HG02840 (cell line): ENCODE measurements at regions not wholly inside any gene's neighbourhood (a gene's known extent, or its start where the extent isn't known, plus 50 kb on each side); places are given as distances from the start of the nearest gene placed in this dataset.
"Not testable (repeated sequence)": the region's sequence is repeated elsewhere in the genome, so short reads cannot be mapped to it uniquely, and the experiment has no call there.

Experiments used
- ATAC-seq: cut with Tn5 transposase; IDR thresholded peaks from one replicate; pipeline ENCODE4 v1.9.1; 2021; ENCODE audit warnings: mild to moderate bottlenecking, moderate library complexity, moderate number of reproducible peaks; ENCODE audit not compliant: unreplicated experiment, low FRiP score

DNA sequence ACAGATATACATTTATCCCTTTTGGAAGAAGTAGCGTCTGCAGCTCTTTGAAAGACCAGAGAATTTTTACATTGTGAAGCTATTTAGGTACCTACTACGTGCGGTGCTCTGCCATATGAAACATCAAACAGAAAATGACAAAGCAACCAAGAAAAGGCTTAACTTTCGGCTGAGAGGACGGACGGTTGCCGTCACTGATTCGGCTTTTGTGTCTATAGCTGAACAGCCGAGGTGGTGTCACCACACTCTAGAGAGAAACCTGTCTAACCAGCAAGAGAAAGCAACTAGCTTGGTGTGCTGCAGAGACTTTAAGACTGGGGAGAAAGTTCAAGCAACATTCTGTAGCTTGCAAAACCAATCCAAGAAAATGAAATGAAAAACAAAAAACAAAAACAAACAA lies 145.5 kb downstream of the SHOX start:
- no peak for ATAC-seq

DNA sequence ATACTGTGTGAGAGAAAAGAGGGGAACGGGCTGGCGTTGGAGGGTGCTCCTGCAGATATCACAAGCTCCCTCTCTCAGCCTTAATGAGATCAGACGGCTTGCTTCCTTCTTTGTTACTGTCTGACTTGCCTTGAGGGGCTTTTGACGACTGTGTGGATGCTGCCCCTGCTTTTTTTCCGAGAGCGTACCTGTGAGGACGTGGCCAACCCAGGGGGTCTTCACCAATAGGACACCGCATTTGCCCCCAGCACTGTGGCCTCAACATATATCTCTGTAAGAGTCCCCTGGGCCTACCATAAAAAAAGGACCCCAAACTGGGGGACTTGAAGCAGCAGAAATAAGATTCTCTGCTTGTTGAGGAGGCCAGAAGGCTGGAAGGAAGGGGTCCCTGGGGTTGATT lies 143.9 kb downstream of the SHOX start:
- no peak for ATAC-seq

DNA sequence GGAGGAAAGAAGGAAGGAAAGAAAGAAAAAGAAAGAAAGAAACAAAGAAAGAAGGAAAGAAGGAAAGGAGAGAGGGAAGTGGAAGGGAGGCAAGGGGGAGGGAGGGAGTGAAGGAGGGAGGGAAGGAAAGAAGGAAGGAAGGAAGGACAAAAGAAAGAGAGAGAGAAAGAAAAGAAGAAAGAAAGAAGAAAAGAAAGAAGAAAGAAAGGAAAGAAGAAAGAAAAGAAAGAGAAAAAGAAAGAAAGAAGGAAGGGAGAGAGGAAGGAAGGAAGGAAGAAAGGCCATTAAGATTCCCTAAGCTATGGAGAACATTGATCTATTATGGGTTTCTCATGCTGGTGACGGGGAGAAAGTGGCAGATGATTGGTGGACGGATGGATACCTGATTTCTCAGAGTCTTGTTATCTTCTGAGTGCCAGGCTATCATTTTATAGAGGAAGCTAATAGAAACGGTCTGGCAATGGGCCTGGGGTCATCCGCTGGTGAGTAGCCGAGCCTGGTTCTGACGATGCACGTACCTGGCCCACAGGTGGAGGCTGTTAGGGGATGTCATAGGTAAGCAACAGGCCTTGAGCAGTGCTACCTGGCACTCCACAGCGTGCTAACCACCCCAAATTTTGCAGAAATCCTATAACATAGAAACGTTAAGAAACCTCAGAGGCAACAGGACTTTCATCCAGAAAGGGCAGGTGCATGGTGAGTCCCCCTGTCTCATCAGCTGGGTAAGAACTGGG lies 142.9 kb downstream of the SHOX start:
- ATAC-seq = no peak

DNA sequence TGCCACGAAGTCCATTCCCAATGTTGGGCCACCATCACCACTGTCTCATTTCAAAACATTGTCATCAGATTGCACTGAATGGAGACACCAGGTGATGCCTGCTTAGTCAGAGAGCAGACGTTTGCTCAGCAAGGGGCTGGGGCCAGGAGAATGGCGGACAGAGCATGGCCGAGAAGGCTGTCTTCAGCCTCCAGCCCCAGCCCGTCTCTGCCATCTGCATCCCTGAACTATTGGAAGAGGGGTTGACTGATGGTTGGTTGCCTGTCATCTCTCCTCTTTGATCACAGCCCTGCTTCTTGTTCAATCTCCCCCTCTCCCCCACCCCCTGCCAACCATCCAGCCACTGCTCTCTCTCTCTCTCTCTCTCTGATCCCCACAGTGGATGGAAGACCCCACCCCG lies 140.9 kb downstream of the SHOX start:
- no peak for ATAC-seq

DNA sequence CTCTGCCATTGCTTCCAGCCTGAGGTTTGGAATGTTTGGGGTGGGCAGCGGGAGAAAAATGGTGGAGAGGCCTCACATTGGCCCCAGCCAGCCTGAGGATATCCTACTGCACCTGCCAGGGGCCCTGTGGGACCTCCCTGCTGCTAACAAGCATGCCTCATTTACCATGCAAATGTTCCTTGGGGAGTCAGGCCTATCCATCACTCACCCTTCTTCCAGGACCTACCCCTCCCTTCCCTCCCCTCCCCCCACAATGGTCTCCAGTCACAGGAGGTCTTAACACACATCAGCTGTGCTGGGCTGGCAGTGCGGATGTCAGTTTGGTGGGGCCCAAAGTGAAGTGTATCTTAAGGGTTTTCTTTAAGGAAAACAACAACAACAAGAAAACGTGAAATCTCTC lies 139.2 kb downstream of the SHOX start:
- ATAC-seq = no peak

DNA sequence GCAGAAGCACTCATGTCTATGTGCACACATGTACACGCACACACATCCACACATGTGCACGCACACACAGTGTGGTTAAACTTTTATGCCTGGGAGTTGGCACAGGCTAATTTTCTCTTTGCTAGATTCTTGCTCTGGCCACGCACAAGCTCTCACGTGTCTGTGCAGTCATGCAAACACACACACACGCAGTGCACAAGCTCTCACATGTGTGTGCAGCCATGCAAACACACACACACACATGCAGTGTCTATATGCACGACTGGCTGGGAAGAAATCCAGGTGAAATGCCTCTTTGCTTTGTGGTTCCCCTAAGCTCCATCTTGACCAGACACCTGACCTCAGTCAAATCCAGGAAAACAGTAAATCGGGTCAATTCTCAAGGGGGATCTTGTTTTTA lies 138.0 kb downstream of the SHOX start:
- ATAC-seq = no peak

DNA sequence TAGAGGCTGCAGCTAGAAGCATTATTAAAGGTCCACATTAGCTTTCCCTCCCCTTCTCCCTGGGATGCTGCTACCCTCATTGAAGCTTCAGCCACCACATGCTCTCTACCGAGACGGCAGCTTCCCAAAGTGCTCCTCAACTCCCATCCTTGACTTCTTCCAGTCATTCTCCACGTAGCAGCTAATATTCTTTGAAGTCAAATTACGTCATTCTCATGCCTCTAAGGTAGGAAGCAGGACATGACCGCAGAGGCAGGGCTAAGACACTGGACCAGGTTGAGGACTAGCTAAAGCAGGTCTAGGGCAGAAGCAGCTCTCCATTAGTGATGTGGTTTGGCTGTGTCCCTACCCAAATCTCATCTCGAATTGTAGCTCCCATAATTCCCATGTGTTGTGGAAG lies 128.3 kb downstream of the SHOX start:
- ATAC-seq = no peak

DNA sequence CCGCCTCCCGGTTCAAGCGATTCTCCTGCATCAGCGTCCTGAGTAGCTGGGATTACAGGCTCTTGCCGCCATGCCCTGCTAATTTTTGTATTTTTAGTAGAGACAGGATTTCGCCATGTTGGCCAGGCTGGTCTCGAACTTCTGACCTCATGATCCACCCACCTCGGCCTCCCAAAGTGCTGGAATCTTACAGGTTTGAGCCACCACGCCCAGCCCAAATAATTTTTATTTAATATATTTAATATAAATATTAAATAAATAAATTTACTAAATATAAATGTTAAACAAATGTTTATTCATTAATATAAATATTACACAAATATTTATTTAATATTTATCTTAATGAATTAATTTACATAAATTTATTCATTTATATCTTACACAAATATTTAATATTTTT lies 120.2 kb downstream of the SHOX start:
- no peak for ATAC-seq

DNA sequence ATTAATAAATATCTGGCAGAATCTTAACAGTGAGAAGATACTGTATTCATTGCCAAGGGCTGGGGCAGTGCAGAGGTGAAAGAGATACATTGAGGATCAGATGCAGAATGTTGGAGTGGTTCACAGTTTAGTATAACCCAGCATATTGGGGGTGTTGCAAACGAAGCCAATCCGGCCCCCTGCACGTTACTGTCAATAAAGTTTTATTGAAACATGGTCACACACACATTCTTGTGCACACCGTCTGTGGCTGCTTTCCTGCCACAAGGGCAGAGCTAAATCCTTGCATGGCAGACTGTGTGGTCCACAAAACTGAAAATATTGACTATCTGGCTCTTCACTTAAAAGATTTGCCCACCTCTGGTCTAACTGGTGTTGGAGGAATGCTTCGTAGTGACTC lies 119.7 kb downstream of the SHOX start:
- no peak for ATAC-seq

DNA sequence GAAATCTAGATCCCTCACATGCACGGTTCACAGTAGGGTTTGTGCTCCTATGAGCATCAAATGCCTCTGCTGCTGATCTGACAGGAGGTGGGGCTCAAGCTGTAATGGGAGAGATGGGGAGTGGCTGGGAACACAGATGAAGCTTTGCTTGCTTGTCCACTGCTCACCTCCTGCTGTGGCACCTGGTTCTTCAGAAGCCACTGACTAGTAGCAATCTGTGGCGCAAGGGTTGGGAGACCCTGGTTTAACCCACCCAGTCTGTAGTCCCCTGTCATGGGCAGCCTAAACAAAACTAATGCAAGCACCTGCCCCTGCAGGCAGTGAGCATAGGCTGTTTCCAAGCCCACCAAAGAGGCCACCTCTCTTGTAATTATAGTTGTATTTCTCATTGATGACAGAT lies 116.6 kb downstream of the SHOX start:
- no peak for ATAC-seq

DNA sequence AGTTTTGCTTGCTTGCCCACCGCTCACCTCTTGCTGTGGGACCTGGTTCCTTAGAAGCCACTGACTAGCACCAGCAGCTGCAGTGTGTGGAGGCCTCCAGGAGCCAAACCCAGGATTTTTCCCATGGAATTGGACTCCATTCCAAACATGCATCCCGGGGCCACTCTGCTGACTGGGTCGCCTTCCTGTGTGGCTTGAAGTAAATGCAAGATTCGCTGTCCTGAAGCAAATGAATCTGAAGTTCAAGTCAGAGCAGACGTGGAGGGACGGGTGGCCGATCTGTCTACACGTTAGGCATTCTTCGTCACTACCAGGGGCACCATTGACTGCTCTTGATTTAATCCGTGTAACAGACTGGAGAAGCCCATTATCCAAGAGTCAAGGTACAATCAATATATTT lies 109.0 kb downstream of the SHOX start:
- ATAC-seq = no peak

DNA sequence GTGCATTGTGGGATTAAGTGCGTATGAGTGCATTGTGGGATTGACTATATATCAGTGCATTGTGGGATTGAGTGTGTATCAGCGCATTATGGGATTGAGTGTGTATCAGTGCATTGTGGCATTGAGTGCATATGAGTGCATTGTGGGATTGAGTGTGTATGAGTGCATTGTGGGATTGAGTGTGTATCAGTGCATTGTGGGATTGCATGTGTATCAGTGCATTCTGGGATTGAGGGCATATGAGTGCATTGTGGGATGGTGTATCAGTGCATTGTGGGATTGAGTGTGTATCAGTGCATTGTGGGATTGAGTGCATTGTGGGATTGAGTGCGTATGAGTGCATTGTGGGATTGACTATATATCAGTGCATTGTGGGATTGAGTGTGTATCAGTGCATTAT lies 106.4 kb downstream of the SHOX start:
- ATAC-seq = not testable (repeated sequence)

DNA sequence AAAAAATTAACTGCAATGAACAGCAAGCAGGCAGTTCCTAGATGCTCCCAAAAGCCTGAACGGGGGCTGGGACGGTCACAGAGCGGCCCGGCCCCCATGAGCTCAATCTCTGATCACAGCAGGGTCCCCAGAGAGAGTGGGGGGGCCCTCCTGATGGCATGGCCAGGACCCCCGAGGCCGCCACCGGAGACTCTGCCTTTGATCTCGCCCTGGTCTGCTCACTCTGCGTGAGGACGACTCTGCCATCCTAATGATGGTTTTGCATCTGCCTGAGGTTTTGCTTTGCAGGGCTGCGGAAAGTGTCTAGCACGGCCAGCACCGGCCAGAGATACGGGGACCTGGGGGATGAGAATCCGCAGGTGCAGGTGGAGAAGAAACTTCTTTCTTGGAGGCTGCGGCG lies 103.8 kb downstream of the SHOX start:
- ATAC-seq = no peak

DNA sequence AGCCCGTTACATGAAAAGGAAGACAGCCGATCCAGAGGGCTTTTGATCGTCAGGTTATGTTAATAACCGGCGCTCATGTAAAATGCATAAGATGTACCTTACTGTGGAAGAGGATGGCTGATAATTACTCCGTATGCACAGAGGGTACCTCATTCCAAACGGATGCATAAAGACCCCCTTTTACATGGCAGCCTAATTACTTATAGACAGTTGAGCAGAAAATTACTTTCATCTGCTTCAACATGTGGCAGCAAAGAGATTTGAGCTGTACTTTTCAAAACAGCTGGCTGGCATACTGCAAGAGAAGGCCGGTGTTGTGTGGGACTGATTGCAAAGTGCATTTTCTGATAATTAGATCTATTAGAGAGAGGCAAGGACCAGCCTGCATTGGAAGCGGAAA lies 103.4 kb downstream of the SHOX start:
- no peak for ATAC-seq

DNA sequence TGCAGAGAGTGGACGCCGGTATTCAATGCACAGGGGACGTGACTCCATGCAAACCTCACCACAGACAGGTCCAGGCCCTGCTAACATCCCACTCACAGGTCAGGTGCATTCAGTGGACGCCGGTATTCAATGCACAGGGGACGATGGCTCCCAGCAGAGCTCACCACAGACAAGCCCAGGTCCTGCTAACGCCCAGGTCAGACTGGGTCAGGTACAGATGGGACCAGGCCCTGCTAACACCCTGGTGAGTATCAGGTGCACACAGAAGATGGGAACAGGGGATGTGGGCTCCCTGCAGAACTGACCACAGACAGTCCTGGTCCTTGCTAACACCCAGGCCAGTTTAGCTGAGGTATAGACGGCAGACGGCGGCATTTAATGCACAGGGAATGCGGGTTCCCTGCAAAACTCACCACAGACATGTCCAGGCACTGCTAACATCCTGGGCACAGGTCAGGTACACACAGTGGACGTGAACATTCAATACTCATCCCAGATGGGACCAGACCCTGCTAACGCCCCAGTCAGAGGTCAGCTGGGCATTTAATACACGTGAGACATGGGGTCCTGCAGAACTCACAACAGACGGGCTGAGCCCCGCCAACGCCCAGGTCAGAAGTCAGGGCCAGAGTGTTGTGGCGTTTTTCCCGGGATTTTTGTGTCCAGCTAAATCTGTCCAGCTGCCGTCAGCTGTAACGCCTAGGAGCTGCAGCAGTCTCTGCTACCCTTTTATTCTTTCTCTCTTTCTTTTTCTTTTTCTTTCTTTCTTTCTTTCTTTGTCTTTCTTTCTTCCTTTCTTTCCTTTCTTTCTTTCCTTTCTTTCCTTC lies 99.2 kb downstream of the SHOX start:
- no peak for ATAC-seq

DNA sequence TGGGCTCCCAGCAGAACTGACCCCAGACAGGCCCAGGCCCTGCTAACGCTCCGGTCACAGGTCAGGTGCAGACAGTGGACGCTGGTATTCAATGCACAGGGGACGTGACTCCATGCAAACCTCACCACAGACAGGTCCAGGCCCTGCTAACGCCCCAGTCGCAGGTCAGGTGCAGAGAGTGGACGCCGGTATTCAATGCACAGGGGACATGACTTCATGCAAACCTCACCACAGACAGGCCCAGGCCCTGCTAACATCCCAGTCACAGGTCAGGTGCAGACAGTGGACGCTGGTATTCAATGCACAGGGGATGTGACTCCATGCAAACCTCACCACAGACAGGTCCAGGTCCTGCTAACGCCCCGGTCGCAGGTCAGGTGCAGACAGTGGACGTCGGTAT lies 98.5 kb downstream of the SHOX start:
- ATAC-seq = not testable (repeated sequence)

DNA sequence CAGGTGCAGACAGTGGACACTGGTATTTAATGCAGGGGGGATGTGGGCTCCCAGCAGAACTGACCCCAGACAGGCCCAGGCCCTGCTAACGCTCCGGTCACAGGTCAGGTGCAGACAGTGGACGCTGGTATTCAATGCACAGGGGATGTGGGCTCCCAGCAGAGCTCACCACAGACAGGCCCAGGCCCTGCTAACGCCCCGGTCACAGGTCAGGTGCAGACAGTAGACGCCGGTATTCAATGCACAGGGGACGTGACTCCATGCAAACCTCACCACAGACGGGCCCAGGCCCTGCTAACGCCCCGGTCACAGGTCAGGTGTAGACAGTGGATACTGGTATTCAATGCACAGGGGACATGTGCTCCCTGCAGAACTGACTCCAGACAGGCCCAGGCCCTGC lies 98.0 kb downstream of the SHOX start:
- not testable (repeated sequence) for ATAC-seq

DNA sequence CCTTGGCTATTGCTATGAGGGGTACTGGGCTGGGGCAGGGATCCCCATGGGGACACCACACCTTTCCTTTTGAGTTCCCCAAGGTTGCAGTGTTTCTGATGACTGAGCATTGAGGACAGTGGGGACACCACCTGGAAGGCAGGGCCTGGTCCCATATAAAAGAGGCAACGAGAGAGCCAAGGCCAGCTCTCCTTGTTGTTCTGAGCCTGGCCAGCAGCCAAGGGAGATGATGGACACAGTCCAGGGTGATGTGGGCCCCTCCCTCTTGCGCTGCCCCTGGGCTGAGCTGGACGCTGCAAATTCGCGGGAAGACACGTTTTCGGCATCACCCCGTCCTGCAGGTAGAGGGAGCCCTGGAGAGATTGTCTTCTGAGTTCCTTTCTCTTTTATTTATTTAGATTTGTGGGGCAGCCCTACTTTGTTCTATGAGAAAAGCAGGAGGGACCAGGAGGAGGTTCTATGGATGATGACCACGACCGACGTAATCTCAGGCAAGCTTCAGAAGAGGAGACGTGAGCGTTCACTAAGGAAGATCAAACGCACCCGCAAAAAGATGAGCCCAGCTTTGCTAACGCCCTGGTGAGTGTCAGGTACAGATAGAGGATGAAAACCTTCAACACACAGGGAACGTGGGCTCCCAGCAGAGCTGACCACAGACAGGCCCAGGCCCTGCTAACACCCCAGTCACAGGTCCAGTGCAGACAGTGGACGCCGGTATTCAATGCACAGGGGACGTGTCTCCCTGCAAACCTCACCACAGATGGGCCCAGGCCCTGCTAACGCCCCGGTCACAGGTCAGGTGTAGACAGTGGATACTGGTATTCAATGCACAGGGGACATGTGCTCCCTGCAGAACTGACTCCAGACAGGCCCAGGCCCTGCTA lies 97.4 kb downstream of the SHOX start:
- no peak for ATAC-seq

DNA sequence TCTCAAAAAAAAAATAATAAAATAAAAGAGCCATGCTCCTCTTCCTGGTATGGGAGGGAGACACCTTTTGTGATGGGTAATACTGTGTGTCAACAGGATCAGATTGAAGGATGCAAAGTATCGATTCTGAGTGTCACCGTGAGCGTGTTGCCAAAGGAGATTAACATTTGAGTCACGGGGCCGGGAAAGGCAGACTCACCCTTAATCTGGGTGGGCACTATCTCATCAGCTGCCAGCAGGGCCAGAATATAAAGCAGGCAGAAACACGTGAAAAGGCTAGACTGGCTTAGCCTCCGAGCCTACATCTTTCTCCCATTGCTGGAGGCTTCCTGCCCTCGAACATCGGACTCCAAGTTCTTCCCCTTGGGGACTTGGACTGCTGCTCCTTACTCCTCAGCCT lies 95.4 kb downstream of the SHOX start:
- no peak for ATAC-seq

DNA sequence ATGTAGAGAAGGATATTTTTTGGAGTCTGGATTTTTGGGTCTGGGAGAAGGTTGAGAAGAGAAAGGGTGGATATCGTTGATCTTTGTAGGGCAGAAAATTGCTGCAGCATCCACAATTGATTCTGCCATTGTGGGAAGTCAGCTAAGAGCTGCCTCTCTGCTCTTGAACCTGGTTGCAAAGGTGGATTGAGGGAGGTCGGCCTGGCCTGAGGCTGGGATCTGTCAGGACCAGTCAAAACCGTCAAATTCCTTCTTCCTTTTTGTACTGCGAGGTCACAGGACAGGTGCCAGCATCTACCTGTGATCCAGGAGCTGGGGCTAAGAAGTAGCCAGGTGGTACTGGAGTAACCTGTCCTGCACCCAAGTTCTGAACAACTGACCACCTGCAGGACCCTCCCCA lies 93.7 kb downstream of the SHOX start:
- ATAC-seq = no peak

DNA sequence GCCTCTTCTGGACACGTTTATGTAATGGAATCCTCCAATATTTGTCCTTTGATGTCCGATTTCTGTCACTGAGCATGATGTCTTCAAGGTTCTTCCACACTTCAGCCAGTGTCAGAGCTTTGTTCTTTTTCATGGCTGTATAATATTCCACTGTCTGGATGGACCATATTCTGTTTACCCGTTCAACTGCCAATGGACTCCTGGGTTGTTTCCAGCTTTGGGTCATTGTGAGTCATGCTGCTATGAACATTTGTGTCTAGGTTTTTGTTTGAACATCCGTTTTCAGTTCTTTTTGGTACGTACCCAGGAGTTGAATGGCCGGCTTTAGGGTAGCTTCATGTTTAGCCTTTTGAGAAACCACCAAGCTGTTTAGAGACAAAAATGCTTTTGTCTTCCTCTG lies 93.2 kb downstream of the SHOX start:
- ATAC-seq = no peak
